WTC11 (cell line): ENCODE measurements at regions not wholly inside any gene's neighbourhood (a gene's known extent, or its start where the extent isn't known, plus 50 kb on each side); places are given as distances from the start of the nearest gene placed in this dataset.

Experiments
- CREM ChIP-seq: sonication (generic); formaldehyde crosslinking; IDR thresholded peaks from 2 replicates; pipeline ENCODE4 v1.8.1; 2022; ENCODE audit warnings: mild to moderate bottlenecking, missing genetic modification reagents, moderate library complexity
- ELF4 ChIP-seq: sonication (generic); formaldehyde crosslinking; IDR thresholded peaks from 2 replicates; pipeline ENCODE4 v1.8.1; 2022; ENCODE audit warnings: low read depth, mild to moderate bottlenecking, moderate library complexity, missing genetic modification reagents
- GTF2I ChIP-seq: fragments of 250-450 bp; sonication (Bioruptor Pico); conservative IDR thresholded peaks from 2 replicates; pipeline ENCODE4 v1.4.0; 2021; ENCODE audit warnings: mild to moderate bottlenecking
- RELA ChIP-seq: sonication (generic); formaldehyde crosslinking; IDR thresholded peaks from 2 replicates; pipeline ENCODE4 v1.8.1; 2022; ENCODE audit warnings: missing genetic modification reagents, mild to moderate bottlenecking, borderline replicate concordance
- SP1 ChIP-seq: sonication (generic); formaldehyde crosslinking; conservative IDR thresholded peaks from 2 replicates; pipeline ENCODE4 v1.8.1; 2022; ENCODE audit warnings: missing genetic modification reagents
- ZNF671 ChIP-seq: fragments of 250-450 bp; sonication (Bioruptor Pico); IDR thresholded peaks from 2 replicates; pipeline ENCODE4 v1.8.0; 2021; ENCODE audit warnings: mild to moderate bottlenecking
- TF ChIP-seq, protein P1 (sequence below): sonication (generic); formaldehyde crosslinking; IDR thresholded peaks from 2 replicates; pipeline ENCODE4 v1.8.0; 2022; ENCODE audit warnings: mild to moderate bottlenecking, missing genetic modification reagents
- TF ChIP-seq, protein P2 (sequence below): sonication (generic); formaldehyde crosslinking; IDR thresholded peaks from 2 replicates; pipeline ENCODE4 v1.8.1; 2023; ENCODE audit warnings: mild to moderate bottlenecking, moderate library complexity, missing genetic modification reagents
- TF ChIP-seq, protein P3 (sequence below): sonication (generic); formaldehyde crosslinking; IDR thresholded peaks from 2 replicates; pipeline ENCODE4 v1.8.0; 2023; ENCODE audit warnings: mild to moderate bottlenecking, missing genetic modification reagents
- TF ChIP-seq, protein P4 (sequence below): fragments of 200-600 bp; IDR thresholded peaks from 2 replicates; pipeline ENCODE4 v1.8.0; 2022; ENCODE audit warnings: antibody characterized with exemption

DNA sequence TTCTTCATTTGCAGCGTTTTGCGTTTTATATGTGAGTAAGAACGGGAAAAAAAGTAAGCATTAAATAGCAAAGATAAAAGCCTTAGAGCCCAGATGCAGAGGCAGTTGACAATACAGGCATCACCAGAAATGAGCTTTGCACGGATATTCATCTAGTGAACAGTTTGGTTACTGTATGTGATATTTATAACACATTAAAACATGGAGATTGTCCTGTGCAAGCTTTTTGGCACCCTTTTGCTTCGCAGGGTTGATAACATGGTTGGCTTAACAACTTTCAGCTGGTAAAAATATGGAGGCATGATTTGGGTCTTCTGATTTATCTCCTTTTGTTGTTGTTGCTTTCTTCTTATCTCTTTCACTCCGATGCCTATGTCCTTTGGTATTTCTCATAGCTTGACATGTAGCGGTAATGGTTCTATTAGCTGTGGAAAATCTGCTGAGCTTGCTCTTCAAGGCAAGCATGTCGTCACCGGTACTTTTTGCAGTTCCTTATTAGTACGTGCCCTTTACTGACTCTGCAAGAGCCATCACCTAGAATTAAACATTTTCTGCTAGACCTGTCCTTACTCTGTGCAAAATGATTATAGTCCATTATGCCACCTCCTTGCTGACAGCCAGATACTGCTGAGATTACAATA is 102.9 kb downstream of the PCDH7 start:
- TF ChIP-seq, protein P1, sequence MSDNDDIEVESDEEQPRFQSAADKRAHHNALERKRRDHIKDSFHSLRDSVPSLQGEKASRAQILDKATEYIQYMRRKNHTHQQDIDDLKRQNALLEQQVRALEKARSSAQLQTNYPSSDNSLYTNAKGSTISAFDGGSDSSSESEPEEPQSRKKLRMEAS (CRISPR knock-in tag): no peak
- TF ChIP-seq, protein P2, sequence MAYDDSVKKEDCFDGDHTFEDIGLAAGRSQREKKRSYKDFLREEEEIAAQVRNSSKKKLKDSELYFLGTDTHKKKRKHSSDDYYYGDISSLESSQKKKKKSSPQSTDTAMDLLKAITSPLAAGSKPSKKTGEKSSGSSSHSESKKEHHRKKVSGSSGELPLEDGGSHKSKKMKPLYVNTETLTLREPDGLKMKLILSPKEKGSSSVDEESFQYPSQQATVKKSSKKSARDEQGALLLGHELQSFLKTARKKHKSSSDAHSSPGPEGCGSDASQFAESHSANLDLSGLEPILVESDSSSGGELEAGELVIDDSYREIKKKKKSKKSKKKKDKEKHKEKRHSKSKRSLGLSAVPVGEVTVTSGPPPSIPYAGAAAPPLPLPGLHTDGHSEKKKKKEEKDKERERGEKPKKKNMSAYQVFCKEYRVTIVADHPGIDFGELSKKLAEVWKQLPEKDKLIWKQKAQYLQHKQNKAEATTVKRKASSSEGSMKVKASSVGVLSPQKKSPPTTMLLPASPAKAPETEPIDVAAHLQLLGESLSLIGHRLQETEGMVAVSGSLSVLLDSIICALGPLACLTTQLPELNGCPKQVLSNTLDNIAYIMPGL: no peak
- TF ChIP-seq ZNF671 (CRISPR knock-in tag) (no peak), GTF2I (no peak), ELF4 (CRISPR knock-in tag) (no peak), SP1 (CRISPR knock-in tag) (no peak), CREM (CRISPR knock-in tag) (no peak), RELA (no peak)
- TF ChIP-seq, protein P3, sequence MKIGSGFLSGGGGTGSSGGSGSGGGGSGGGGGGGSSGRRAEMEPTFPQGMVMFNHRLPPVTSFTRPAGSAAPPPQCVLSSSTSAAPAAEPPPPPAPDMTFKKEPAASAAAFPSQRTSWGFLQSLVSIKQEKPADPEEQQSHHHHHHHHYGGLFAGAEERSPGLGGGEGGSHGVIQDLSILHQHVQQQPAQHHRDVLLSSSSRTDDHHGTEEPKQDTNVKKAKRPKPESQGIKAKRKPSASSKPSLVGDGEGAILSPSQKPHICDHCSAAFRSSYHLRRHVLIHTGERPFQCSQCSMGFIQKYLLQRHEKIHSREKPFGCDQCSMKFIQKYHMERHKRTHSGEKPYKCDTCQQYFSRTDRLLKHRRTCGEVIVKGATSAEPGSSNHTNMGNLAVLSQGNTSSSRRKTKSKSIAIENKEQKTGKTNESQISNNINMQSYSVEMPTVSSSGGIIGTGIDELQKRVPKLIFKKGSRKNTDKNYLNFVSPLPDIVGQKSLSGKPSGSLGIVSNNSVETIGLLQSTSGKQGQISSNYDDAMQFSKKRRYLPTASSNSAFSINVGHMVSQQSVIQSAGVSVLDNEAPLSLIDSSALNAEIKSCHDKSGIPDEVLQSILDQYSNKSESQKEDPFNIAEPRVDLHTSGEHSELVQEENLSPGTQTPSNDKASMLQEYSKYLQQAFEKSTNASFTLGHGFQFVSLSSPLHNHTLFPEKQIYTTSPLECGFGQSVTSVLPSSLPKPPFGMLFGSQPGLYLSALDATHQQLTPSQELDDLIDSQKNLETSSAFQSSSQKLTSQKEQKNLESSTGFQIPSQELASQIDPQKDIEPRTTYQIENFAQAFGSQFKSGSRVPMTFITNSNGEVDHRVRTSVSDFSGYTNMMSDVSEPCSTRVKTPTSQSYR (CRISPR knock-in tag): no peak
- TF ChIP-seq, protein P4, sequence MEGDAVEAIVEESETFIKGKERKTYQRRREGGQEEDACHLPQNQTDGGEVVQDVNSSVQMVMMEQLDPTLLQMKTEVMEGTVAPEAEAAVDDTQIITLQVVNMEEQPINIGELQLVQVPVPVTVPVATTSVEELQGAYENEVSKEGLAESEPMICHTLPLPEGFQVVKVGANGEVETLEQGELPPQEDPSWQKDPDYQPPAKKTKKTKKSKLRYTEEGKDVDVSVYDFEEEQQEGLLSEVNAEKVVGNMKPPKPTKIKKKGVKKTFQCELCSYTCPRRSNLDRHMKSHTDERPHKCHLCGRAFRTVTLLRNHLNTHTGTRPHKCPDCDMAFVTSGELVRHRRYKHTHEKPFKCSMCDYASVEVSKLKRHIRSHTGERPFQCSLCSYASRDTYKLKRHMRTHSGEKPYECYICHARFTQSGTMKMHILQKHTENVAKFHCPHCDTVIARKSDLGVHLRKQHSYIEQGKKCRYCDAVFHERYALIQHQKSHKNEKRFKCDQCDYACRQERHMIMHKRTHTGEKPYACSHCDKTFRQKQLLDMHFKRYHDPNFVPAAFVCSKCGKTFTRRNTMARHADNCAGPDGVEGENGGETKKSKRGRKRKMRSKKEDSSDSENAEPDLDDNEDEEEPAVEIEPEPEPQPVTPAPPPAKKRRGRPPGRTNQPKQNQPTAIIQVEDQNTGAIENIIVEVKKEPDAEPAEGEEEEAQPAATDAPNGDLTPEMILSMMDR: no peak
